HFF-Myc (cell line): ENCODE measurements at regions not wholly inside any gene's neighbourhood (a gene's known extent, or its start where the extent isn't known, plus 50 kb on each side); places are given as distances from the start of the nearest gene placed in this dataset.

Experiments
- DNase-seq: peaks from one replicate; pipeline ENCODE4 v3.0.0-alpha.2; 2011; ENCODE audit warnings: low read depth; ENCODE audit errors: extremely low read depth
- H3K4me3 ChIP-seq: replicated peaks from 2 replicates; pipeline ENCODE4 v1.5.1; 2011; ENCODE audit warnings: low read depth, mild to moderate bottlenecking, control low read depth, low read length
- TF ChIP-seq, protein P1 (sequence below): IDR thresholded peaks from 2 replicates; pipeline ENCODE4 v1.5.1; 2012; ENCODE audit warnings: mild to moderate bottlenecking, low read depth, low read length, control low read depth; ENCODE audit errors: missing control alignments

DNA sequence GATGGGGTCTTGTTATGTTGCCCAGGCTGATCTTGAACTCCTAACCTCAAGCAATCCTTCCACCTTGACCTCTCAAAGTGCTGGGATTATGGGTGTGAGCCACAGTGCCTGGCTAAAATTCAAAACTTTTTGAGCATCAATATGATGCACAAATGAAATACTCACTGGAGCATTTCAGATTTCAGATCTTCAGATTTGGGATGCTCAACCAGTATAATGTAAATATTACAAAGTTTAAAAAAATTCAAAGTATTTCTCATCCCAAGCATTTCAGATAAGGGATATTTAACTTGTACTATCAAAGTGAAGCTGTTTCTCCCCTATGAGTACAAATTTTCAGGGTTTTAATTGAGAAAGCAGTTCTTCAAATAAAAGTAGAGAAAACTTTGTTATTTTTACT lies 164.1 kb upstream of the CCDC68 start:
- no peak for DNase-seq
- TF ChIP-seq, protein P1, sequence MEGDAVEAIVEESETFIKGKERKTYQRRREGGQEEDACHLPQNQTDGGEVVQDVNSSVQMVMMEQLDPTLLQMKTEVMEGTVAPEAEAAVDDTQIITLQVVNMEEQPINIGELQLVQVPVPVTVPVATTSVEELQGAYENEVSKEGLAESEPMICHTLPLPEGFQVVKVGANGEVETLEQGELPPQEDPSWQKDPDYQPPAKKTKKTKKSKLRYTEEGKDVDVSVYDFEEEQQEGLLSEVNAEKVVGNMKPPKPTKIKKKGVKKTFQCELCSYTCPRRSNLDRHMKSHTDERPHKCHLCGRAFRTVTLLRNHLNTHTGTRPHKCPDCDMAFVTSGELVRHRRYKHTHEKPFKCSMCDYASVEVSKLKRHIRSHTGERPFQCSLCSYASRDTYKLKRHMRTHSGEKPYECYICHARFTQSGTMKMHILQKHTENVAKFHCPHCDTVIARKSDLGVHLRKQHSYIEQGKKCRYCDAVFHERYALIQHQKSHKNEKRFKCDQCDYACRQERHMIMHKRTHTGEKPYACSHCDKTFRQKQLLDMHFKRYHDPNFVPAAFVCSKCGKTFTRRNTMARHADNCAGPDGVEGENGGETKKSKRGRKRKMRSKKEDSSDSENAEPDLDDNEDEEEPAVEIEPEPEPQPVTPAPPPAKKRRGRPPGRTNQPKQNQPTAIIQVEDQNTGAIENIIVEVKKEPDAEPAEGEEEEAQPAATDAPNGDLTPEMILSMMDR = no peak
- H3K4me3 ChIP-seq = no peak overlapping the region

DNA sequence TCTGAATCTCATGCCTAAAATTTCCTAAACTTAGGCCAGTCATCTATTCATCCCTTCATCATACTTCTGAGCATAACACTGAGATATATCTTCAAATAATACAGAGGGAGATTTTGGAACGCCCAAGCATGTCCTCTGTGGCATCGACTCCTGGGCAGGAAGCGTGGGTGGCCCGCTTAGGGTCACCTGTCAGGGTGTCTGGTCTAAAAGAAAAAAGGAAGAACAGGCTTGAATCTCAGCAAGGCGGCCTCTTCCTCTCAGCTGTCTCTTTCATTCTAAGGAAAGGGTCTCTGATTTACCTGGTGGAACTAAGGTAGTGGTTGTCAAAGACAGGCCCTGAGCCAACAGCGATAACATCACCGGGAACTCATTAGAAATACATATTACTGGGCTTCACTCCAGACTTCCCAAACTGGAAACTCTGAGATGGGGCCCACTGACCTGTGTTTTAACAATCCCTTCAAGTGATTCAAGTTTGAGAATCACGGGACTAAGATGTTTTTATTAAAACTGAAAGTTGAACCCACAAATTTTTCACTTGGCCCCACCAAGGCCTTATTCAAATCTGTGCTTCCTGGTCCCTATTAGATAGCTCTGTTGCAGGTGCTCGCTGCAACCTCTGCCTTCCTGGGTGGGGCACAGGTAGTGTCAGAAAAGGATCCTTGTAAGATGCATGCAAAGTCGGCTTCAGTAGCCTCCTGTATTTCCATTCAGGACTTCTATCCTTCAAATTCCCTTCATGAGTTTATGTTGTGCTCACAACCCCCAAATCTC lies 162.3 kb upstream of the CCDC68 start:
- TF ChIP-seq, protein P1 = no peak
- no peak overlapping the region for H3K4me3 ChIP-seq
- no peak for DNase-seq

DNA sequence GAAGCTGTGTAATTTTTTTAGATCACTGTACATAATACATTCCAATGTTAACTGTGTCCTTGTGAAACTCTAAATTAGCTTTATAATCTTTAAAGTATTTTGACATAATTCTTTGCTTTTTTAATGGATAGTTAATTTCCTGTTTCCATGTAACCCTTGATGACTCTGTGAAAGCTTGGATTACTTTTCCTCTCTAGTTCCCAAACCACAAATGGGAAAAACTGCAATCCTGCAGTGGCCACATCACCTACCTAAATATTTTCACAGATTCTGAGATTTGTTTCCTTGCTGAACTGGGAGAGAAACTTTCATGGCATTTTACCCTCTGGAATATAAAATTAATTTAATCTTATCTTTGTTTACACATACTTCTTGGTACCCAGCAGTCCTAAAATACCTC lies 161.6 kb upstream of the CCDC68 start:
- DNase-seq = no peak
- TF ChIP-seq, protein P1 = no peak
- no peak overlapping the region for H3K4me3 ChIP-seq

DNA sequence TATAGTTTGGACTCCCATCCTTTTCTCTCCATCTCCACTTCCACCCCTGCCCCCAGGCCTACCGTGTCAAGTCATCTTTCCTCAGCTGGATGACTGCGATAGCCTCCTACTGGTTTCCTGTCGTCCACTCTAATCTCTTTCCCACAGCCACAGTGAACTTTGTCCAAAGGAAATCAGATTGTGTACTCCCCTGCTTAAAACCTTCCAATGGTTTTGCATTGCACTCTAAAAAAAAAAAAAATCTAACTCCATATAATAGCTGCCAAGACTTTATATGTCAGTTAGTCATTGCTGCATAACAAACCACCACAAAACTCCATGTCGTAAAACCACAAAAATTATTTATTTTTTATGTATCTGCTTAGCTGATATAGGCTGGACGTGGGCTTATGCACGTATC lies 160.2 kb upstream of the CCDC68 start:
- TF ChIP-seq, protein P1 = no peak

DNA sequence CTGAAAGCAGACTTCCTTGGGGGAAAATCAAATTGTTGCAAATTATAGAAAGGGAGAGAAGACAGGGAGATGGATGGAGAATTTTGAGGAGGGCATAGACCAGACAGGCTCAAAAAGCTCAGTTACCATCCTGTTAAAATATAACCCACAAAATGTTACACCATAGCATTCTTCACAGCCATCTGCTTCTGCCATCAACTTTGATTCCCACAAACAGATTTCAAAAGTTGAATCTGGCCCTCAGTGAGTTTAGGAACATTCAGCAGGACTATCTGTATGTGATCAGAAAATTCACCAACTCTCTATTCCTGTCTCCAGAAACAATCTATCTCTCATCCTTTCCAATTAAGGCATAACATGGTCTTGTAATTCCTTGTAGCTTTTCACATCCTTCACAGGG lies 159.8 kb upstream of the CCDC68 start:
- no peak for DNase-seq
- no peak overlapping the region for H3K4me3 ChIP-seq
- TF ChIP-seq, protein P1 = no peak

More for the DNA sequence above, 160.2 kb upstream of the CCDC68 start:
- DNase-seq = no peak
- no peak overlapping the region for H3K4me3 ChIP-seq

DNA sequence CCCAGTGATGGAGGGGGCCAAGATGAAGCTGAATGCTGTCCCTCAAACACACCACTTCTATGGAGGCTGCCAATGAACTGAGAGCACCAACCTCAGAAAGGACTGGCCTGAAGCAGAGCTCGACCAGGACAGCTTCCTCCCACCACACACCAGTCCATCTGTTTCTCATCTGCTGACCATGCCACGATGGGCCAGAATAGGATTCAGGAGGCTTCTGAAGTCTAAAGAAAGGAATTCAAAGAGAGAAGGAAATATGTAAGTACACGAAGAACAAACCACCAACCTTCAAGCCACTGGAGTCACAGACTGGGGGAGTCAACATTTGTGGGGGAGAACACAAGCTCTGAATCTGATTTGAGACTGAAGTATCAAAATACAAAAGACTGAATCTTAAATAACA lies 157.6 kb upstream of the CCDC68 start:
- DNase-seq = peak; percentile 56
- H3K4me3 ChIP-seq = no peak overlapping the region
- TF ChIP-seq, protein P1 = no peak

DNA sequence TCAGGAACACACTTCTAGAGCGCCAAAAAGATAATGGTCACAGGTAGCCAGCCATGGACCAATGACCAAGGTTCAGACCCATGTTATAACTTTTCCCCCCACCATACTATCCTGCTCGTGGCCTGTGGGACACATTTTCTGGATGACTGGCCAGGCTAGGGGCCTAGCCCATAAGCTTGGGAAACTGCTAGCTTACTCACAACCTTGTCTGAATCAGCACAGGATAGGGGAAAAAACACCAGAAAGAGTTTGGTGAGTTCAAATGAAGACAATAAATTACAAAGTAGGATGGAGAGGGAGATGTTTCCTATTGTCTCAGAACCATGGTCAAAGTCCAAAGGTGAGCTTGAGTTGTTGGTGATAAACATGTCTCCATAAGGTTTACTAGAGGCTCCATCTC lies 156.3 kb upstream of the CCDC68 start:
- TF ChIP-seq, protein P1 = no peak
- DNase-seq = no peak
- no peak overlapping the region for H3K4me3 ChIP-seq
